Large intestine (tissue), 3 donors: ENCODE measurements at regions not wholly inside any gene's neighbourhood (a gene's known extent, or its start where the extent isn't known, plus 50 kb on each side); places are given as distances from the start of the nearest gene placed in this dataset.

Experiments
- DNase-seq, 2 donors: peaks; one replicate each; pipeline versions ENCODE4 v3.0.0 to v3.0.0-alpha.2; 2013
- H3K27ac ChIP-seq: one replicate; pipeline ENCODE4 v1.5.1; 2013; ENCODE audit warnings: low read length
- H3K27me3 ChIP-seq: 2 replicates; pipeline ENCODE4 v1.6.1; 2013; ENCODE audit warnings: low read length; ENCODE audit not compliant: control insufficient read depth, insufficient read depth
- H3K36me3 ChIP-seq: 2 replicates; pipeline ENCODE4 v1.6.1; 2013; ENCODE audit warnings: low read length; ENCODE audit not compliant: control insufficient read depth, insufficient read depth
- H3K4me1 ChIP-seq: one replicate; pipeline ENCODE4 v1.6.1; 2013; ENCODE audit warnings: low read length; ENCODE audit not compliant: control insufficient read depth, insufficient read depth
- H3K4me3 ChIP-seq: one replicate; pipeline ENCODE4 v1.5.1; 2013; ENCODE audit warnings: low read length
- H3K9me3 ChIP-seq: one replicate; pipeline ENCODE4 v1.6.1; 2013; ENCODE audit warnings: mild to moderate bottlenecking, low read depth, low read length, moderate library complexity; ENCODE audit not compliant: control insufficient read depth
- WGBS: methylation state at CpG from one replicate; pipeline ENCODE4 v1.1.5; 2013; ENCODE audit warnings: low lambda C conversion rate; ENCODE audit not compliant: insufficient coverage; 5-methylcytosine and 5-hydroxymethylcytosine counted together

DNA sequence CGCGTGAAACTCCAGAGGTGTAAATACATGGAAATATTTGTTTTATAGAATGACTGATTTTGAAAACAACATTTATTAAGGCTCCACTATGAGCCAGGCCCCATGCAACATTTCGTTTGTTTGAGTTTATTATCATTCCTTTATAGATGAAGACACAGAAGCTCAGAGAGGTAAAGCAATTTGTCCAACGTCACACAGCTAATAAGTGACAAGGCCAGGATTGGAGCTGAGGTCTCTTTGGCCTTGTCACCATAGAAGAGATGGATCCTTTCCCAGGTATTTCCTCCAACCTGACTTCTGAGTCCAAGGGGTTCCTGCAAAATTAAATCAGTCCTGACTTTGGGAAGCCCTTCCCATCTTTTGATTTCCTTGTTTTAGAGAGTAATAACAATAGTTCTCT, 98.0 kb downstream of the SYF2 start:
- Histone ChIP-seq H3K27ac (no peak overlapping the region), H3K4me3 (no peak overlapping the region), H3K36me3 (no peaks in the 10 kb centered on the region), H3K27me3 (no peaks in the 10 kb centered on the region), H3K4me1 (no peaks in the 10 kb centered on the region), H3K9me3 (no peaks in the 10 kb centered on the region)
- WGBS = no CpG with 5 or more reads among the region's 4 CpGs
- DNase-seq = no peak

DNA sequence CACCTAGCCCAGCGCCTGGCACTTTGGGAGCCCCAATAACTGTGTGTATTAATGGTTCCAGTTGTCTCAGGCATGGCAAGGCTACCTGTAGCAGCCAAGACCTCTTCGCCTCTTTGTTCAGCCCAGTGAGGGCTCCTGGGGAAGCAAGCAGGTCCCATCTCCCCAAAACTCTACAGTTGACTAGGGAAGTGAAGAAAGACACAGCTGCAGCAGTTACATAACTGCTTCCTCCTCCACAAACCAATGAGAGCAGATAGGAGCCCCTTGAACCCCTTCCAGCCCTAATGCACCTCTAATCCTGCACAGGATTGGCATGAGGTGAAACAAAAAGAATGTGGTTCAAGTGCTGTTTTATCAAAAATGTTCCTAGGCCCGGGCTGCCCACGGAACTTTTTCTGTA, 100.5 kb downstream of the SYF2 start:
- Histone ChIP-seq H3K27ac (no peak overlapping the region), H3K36me3 (no peaks in the 10 kb centered on the region), H3K27me3 (no peaks in the 10 kb centered on the region), H3K4me3 (no peak overlapping the region), H3K9me3 (no peaks in the 10 kb centered on the region), H3K4me1 (no peaks in the 10 kb centered on the region)
- DNase-seq = no peak
- WGBS = no CpG with 5 or more reads among the region's 4 CpGs

- Histone ChIP-seq H3K27ac (no peak overlapping the region), H3K36me3 (no peaks in the 10 kb centered on the region), H3K27me3 (no peaks in the 10 kb centered on the region), H3K4me3 (no peak overlapping the region), H3K9me3 (no peaks in the 10 kb centered on the region), H3K4me1 (no peaks in the 10 kb centered on the region)
- no CpG with 5 or more reads among the region's 5 CpGs for WGBS
- DNase-seq = no peak
These were observed 101.4 kb downstream of the SYF2 start for GRCh38 chr1:25130895-25131294.

DNA sequence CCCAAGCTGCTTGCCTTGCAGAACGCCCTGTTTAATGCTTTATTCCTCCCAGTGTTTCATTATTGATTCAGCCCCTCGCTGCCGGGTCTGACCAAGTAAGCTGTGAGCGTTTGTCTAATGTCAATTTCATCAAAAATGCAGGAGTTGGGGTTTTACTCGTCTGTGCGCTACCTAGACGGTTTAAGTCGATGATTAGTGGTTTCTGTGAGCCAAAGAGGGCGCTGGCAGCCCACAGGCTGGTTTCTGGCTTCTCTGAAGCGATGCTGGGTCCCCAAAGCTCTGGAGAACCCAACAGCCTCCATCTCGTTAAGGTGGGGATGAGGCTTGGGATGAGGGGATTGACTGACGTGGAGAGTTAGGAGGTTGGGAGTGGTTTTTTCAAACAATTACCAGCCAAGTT, 102.9 kb downstream of the SYF2 start:
- H3K27me3 ChIP-seq = no peaks in the 10 kb centered on the region
- DNase-seq = no peak
- no peaks in the 10 kb centered on the region for H3K4me1 ChIP-seq
- no peak overlapping the region for H3K4me3 ChIP-seq
- H3K9me3 ChIP-seq = no peaks in the 10 kb centered on the region
- no peaks in the 10 kb centered on the region for H3K36me3 ChIP-seq
- no peak overlapping the region for H3K27ac ChIP-seq
- 86% methylated on average over 2 of the region's 12 CpGs for WGBS

DNA sequence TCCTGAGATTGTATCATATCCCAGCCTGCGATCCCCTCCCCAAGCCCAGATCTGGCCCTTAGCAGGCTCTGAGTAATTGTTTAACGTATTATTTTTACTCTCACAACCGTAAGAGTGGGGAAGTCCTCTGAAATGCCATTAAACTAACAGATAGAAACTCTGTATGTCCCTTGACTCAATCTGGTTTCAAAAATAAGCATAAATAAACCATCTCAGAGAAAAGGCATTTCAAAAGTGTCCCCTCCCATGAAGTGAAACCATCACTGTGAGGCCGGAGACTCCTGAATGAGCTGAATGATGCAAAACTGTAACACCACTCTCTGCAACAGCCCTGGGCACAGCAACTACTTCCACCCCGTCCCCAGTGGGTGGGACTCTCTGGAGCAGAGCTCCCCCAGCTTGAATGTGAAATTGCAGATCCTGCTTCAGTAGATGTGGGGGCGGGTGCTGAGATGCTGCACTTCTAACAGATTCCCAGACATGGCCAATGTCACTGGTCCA, 104.1 kb downstream of the SYF2 start:
- no peaks in the 10 kb centered on the region for H3K4me1 ChIP-seq
- H3K4me3 ChIP-seq = no peak overlapping the region
- H3K27ac ChIP-seq = no peak overlapping the region
- 74% methylated on average over 3 of the region's 6 CpGs for WGBS
- no peaks in the 10 kb centered on the region for H3K9me3 ChIP-seq
- H3K36me3 ChIP-seq = no peaks in the 10 kb centered on the region
- no peaks in the 10 kb centered on the region for H3K27me3 ChIP-seq
- no peak for DNase-seq

- no peaks in the 10 kb centered on the region for H3K36me3 ChIP-seq
- H3K9me3 ChIP-seq = no peaks in the 10 kb centered on the region
- no peaks in the 10 kb centered on the region for H3K27me3 ChIP-seq
- WGBS = 40% methylated on average over 1 of the region's 5 CpGs
- no peak overlapping the region for H3K4me3 ChIP-seq
- no peak for DNase-seq
- H3K4me1 ChIP-seq = no peaks in the 10 kb centered on the region
- H3K27ac ChIP-seq = no peak overlapping the region
These were observed 105.7 kb downstream of the SYF2 start for GRCh38 chr1:25126562-25126961.

GRCh38 chr1:25123551-25123950, 108.8 kb downstream of the SYF2 start:
- H3K4me1 ChIP-seq = no peaks in the 10 kb centered on the region
- no peaks in the 10 kb centered on the region for H3K36me3 ChIP-seq
- DNase-seq = no peak
- H3K27me3 ChIP-seq = no peaks in the 10 kb centered on the region
- 100% methylated on average over 1 of the region's 3 CpGs for WGBS
- no peaks in the 10 kb centered on the region for H3K9me3 ChIP-seq
- no peak overlapping the region for H3K27ac ChIP-seq
- no peak overlapping the region for H3K4me3 ChIP-seq

GRCh38 chr1:25122747-25123146, 109.6 kb downstream of the SYF2 start:
- WGBS = no CpG with 5 or more reads among the region's 5 CpGs
- no peaks in the 10 kb centered on the region for H3K9me3 ChIP-seq
- H3K4me1 ChIP-seq = no peaks in the 10 kb centered on the region
- no peaks in the 10 kb centered on the region for H3K27me3 ChIP-seq
- no peak overlapping the region for H3K4me3 ChIP-seq
- DNase-seq = no peak
- H3K27ac ChIP-seq = no peak overlapping the region
- H3K36me3 ChIP-seq = no peaks in the 10 kb centered on the region

DNA sequence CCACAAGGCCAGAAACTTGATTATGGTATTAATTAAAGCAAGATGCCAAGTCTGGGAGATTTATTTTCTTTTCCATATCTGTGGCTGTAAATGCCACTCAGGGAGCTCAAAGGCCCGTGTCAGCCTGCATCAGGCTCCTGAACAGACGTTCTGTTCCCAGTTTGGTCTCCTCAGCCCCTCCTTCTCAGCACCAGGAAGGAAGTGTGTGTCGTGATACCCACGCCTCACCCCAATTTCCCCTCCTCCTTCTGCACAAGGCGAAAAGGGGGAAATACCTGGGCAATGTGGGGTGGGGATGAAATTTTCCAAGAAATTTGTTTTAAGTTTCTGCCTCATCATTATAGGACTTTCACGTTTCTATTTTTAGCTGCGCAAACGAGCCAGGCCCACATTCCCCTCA, 112.0 kb downstream of the SYF2 start:
- Histone ChIP-seq H3K4me1 (no peaks in the 10 kb centered on the region), H3K27ac (no peak overlapping the region), H3K4me3 (no peak overlapping the region), H3K27me3 (no peaks in the 10 kb centered on the region), H3K9me3 (no peaks in the 10 kb centered on the region), H3K36me3 (no peaks in the 10 kb centered on the region)
- no peak for DNase-seq
- WGBS = 100% methylated on average over 1 of the region's 8 CpGs

DNA sequence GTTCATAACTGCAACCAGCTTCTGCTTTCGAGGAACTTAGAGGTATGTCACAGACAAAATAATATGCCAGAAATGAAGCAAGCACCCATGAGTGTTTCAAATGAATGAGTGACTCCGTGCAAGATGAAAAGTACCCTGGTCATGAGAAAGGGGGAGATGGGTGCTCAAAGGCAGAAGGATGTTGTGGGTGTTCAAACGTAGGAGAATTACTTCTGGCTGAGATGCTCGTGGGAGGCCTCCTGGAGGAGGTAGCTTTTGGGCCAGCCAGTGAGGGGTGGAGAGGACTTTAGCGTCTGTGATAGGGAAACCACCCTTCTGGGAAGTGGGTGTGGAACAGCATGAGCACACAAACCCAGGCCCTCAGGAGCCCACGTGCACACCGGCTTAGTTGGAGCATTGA, 113.8 kb downstream of the SYF2 start:
- 100% methylated on average over 2 of the region's 7 CpGs for WGBS
- Histone ChIP-seq H3K9me3 (no peaks in the 10 kb centered on the region), H3K4me3 (no peak overlapping the region), H3K27me3 (no peaks in the 10 kb centered on the region), H3K36me3 (no peaks in the 10 kb centered on the region), H3K4me1 (no peaks in the 10 kb centered on the region), H3K27ac (no peak overlapping the region)
- no peak for DNase-seq

DNA sequence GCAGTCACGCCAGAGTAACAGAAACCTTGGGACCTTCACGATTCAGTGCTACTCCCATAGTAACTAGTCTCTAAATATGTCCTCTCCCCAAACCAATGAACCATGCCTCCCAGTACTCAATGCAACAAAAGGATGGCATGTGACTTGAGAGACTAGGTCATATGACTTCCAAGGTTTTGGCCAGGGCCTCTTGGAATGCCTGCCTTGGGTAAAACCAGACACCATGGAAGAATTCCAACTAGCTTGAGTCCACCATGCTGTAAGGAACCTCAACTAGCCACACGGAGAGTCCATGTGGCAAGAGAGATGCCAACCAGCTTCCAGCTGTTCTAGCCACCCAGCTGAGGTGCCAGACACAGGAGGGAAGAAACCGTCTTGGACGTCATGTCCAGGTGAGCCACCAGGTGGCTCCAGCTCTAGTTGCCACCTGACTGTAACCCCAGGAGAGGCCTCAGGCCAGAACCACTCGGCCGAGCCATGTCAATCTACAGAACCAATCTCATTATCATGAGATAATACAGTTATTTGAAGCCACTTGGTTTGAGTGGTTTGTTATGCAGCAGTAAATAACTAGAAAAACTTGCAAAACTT, 115.0 kb downstream of the SYF2 start:
- no peak overlapping the region for H3K27ac ChIP-seq
- no peaks in the 10 kb centered on the region for H3K9me3 ChIP-seq
- no peaks in the 10 kb centered on the region for H3K36me3 ChIP-seq
- DNase-seq = peak in 1 of 2 donors; percentile 19
- H3K4me1 ChIP-seq = no peaks in the 10 kb centered on the region
- no peak overlapping the region for H3K4me3 ChIP-seq
- H3K27me3 ChIP-seq = no peaks in the 10 kb centered on the region
- no CpG with 5 or more reads among the region's 7 CpGs for WGBS
